ENCODE measurements at regions not wholly inside any gene's neighbourhood (a gene's known extent, or its start where the extent isn't known, plus 50 kb on each side); places are given as distances from the start of the nearest gene placed in this dataset.
A peak's percentile ranks its signal among the peaks of the same experiment; 100 is the strongest.

- TF ChIP-seq CTCF (conservative IDR thresholded peaks at IDR 0.05), result no peak
- no peaks in the 10 kb centered on the region for H3K9me3 Mint-ChIP-seq
- no peak overlapping the region for H3K4me3 Mint-ChIP-seq
- no peak for DNase-seq (ENCODE audit: extremely low spot score, unreplicated experiment)
- no peak overlapping the region for H3K27ac Mint-ChIP-seq
- H3K27me3 Mint-ChIP-seq, result peaks cover 22% of the 10 kb centered on the region
- no peaks in the 10 kb centered on the region for H3K4me1 Mint-ChIP-seq (ENCODE audit: unreplicated experiment)
- H3K36me3 Mint-ChIP-seq, result no peaks in the 10 kb centered on the region
Measured at GRCh38 chr10:117638200-117638599, 95.7 kb downstream of the EMX2 start.

GRCh38 chr10:117638664-117639200 is 96.2 kb downstream of the EMX2 start:
- Mint-ChIP-seq H3K27me3 (peaks cover 22% of the 10 kb centered on the region), H3K4me1 (ENCODE audit: unreplicated experiment) (no peaks in the 10 kb centered on the region), H3K4me3 (no peak overlapping the region), H3K27ac (no peak overlapping the region), H3K9me3 (no peaks in the 10 kb centered on the region), H3K36me3 (no peaks in the 10 kb centered on the region)
- no peak for TF ChIP-seq CTCF (conservative IDR thresholded peaks at IDR 0.05)
- no peak for DNase-seq (ENCODE audit: extremely low spot score, unreplicated experiment)

- no peak for TF ChIP-seq CTCF (conservative IDR thresholded peaks at IDR 0.05)
- no peaks in the 10 kb centered on the region for H3K36me3 Mint-ChIP-seq
- H3K9me3 Mint-ChIP-seq, result no peaks in the 10 kb centered on the region
- DNase-seq (ENCODE audit: extremely low spot score, unreplicated experiment), result no peak
- no peak overlapping the region for H3K27ac Mint-ChIP-seq
- no peak overlapping the region for H3K4me3 Mint-ChIP-seq
- H3K27me3 Mint-ChIP-seq, result peaks cover 19% of the 10 kb centered on the region
- H3K4me1 Mint-ChIP-seq (ENCODE audit: unreplicated experiment), result no peaks in the 10 kb centered on the region
Measured at GRCh38 chr10:117640406-117640805, 97.9 kb downstream of the EMX2 start.

GRCh38 chr10:117646718-117647117 is 104.2 kb downstream of the EMX2 start:
- Mint-ChIP-seq H3K27me3 (peaks cover 7% of the 10 kb centered on the region), H3K4me1 (ENCODE audit: unreplicated experiment) (no peaks in the 10 kb centered on the region), H3K4me3 (no peak overlapping the region), H3K27ac (no peak overlapping the region), H3K36me3 (peaks cover 4% of the 10 kb centered on the region), H3K9me3 (peaks cover 10% of the 10 kb centered on the region)
- no peak for DNase-seq (ENCODE audit: extremely low spot score, unreplicated experiment)
- no peak for TF ChIP-seq CTCF (conservative IDR thresholded peaks at IDR 0.05)

GRCh38 chr10:117647306-117647705 is 104.8 kb downstream of the EMX2 start:
- Mint-ChIP-seq H3K36me3 (peaks cover 4% of the 10 kb centered on the region), H3K9me3 (peaks cover 10% of the 10 kb centered on the region), H3K4me3 (no peak overlapping the region), H3K4me1 (ENCODE audit: unreplicated experiment) (no peaks in the 10 kb centered on the region), H3K27me3 (peaks cover 3% of the 10 kb centered on the region), H3K27ac (no peak overlapping the region)
- no peak for TF ChIP-seq CTCF (conservative IDR thresholded peaks at IDR 0.05)
- DNase-seq (ENCODE audit: extremely low spot score, unreplicated experiment), result no peak

GRCh38 chr10:117651121-117651520 is 108.6 kb downstream of the EMX2 start:
- H3K27ac Mint-ChIP-seq, result peak overlapping the region; percentile 59

More at GRCh38 chr10:117651121-117651520, 108.6 kb downstream of the EMX2 start:
- Mint-ChIP-seq H3K9me3 (peaks cover 17% of the 10 kb centered on the region), H3K4me1 (ENCODE audit: unreplicated experiment) (no peaks in the 10 kb centered on the region), H3K36me3 (peaks cover 4% of the 10 kb centered on the region), H3K27me3 (no peaks in the 10 kb centered on the region), H3K4me3 (no peak overlapping the region)
- no peak for TF ChIP-seq CTCF (conservative IDR thresholded peaks at IDR 0.05)
- no peak for DNase-seq (ENCODE audit: extremely low spot score, unreplicated experiment)

Measured in type B pancreatic cell (in vitro differentiated cells).